Activated T-cell treated with anti-CD3 and anti-CD28 coated beads for 4 hours (primary cell): ENCODE measurements at regions not wholly inside any gene's neighbourhood (a gene's known extent, or its start where the extent isn't known, plus 50 kb on each side); places are given as distances from the start of the nearest gene placed in this dataset.

Source experiments
- DNase-seq: peaks from one replicate; pipeline ENCODE4 v3.0.0-alpha.2; 2020

GRCh38 chr1:3954170-3955169 lies 54.4 kb upstream of the C1orf174 start:
- no peak for DNase-seq

GRCh38 chr1:3955196-3955772 lies 55.2 kb upstream of the C1orf174 start:
- no peak for DNase-seq

DNA sequence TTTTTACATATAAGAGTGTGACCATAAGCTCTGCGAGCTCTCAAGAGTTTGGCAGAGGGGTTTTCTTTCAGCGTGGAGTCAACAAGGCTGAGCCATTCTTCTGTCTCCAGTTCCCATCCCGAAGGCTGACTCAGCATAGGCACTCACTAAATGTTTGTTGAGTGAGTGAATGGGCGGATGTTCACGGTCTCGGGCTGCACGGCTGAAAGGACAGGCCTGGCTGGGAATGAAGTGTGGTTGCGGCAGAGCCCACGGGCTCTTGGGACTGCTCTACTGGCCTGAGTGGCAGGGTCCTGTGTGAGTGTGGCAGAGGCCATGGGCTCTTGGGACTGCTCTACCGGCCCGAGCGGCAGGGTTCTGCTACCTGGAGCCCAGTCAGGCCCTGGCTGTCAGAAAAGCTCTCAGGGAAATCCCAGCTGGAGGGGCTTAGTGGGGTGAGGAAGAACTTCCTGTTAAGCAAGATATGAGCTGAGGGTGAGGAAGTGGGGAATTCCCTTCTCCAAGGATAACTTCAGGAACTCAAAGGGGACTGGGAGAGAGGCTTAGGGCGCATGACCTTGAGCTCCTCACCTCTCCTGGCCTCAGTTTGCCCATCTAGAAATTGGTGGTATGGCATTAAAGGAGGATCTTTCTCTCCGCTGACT lies 56.6 kb upstream of the C1orf174 start:
- no peak for DNase-seq

GRCh38 chr1:3959361-3959760 lies 59.3 kb upstream of the C1orf174 start:
- no peak for DNase-seq

DNA sequence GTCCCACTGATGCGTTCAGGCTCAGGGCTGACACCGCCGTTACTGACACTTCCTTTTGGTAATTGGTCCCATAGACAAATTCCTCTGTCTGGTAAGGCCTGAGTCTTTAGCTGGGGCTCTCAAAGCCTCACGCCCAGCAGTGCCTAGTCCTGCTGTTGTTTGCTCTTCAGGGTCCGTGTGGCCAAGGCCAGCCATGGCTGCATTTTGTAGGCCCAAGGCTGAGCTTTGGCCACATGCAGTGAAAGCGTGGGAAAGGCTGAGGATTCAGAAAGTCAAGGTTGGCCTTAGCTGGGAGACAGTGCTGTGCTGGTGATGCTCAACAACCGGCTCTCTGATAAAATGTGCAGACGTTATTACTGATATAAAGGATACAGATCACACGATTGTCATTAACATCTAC lies 63.5 kb upstream of the C1orf174 start:
- DNase-seq: no peak

DNA sequence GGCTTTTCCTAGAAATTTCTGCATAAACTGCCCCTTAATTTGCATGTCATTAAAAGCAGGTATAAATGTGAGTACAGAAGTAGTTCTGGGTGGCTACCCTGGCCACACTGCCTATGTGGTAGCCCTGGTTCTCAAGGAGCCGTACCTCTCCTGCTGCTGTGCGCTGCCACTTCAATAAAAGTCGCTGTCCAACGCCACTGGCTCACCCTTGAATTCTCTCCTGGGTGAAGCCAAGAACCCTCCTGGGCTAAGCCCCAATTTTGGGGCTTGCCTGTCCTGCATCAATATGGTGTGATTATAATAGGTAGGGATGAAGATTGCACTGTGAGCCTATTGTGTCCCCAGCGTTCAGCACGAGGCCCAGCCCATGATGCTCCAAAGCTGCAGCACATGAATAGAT lies 65.6 kb upstream of the C1orf174 start:
- no peak for DNase-seq

- no peak for DNase-seq
Measured at GRCh38 chr1:3968851-3969250, 68.8 kb upstream of the C1orf174 start.

DNA sequence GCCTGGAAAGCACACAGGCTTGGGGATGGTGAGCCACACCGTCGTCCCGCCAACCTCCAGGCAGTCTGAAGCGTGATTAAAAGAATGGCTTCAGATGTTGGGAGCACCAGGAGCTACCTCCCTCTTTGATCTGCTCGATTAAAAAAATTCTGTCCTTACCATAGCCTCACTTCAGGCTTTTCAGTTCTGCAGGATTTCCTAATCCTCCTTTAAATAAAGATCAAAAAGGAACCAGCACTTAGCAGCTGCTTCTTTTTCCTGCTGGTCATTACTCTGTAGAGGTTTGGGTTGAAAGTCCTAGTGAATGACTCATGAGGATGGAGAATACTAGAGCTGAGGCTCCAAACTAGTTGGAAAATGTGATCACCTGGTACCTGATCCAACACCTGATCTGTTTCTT lies 71.9 kb upstream of the C1orf174 start:
- DNase-seq: no peak

- DNase-seq: no peak
Measured at GRCh38 chr1:3975903-3976630, 76.0 kb upstream of the C1orf174 start.

GRCh38 chr1:3976821-3977220 lies 76.7 kb upstream of the C1orf174 start:
- DNase-seq: no peak

GRCh38 chr1:3978196-3978989 lies 78.3 kb upstream of the C1orf174 start:
- DNase-seq: no peak

GRCh38 chr1:3978990-3979325 lies 78.9 kb upstream of the C1orf174 start:
- no peak for DNase-seq

DNA sequence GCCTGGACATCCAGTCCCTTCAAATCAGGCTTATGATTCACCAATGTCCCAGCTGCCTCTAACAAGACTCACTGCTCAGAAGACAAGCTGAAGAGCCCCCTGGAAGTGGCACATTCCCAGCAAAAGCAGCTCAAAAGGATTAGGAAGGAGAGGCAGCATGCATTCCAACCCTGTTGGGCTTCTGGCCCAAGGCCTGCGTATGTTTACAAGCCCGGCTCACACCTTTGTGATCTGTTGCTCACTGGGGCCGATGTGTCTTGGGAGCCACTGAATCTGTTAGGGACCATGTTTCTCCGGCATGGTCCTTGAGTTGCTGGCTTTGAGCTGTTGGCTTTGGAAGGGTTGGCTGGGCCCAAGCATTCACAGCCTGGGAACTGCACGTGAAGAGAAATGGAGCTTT lies 81.2 kb upstream of the C1orf174 start:
- no peak for DNase-seq

DNA sequence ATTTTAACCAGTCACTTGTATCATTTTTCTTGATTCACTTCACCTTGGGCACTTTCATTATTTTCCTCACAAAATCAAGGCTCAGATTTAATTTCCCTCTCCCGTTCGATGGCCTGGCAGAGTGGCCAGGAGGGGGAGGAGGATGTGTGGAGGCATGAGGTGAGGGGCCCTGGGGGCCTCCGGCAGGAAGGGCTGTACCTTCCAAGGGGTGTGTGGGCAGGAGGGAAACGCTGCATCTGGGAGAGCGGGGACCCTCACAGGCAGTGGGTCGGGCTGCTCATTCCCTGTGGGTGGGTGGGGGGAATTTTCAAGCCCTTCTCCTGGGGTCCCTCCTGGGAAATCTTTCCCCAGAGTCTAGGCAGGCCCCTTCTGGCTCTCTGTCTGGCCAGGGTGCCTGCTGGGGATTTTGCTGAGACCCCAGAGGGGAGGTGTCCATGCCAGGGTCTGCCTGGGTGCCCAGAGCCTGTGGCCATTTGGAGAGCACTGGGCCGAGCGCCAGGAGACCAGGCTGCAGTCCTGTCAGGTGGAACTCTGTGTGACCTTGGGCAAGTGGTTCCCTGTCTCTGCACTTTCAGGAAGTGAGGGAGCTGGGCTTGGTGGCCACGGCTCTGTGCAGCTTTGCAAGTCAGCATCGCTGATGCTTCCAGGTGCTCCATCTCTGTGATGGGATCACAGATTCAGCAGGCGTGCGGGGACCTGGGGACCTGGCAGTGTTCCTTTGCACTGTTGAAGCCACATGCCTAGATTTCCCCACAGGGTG lies 81.9 kb upstream of the C1orf174 start:
- no peak for DNase-seq

DNA sequence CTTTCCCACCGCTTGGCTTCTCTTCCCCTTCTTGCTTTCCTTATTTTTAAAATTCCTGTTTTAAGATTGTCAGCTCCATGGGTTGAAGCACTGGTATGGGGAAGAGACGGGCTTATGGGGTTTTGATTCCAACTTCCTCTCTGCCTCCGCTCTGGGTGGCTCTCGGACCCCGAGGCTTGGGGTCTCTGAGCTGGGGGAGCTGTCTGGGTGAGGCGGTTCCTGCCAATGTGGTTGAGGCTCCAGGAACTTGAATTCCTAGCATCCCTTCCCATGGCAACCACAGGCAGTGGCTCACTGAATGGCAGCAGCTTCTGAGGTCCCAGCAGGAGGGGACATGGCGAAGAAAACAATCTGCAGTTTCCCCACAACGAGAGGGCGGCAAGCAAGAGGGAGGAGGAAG lies 83.1 kb upstream of the C1orf174 start:
- no peak for DNase-seq

DNA sequence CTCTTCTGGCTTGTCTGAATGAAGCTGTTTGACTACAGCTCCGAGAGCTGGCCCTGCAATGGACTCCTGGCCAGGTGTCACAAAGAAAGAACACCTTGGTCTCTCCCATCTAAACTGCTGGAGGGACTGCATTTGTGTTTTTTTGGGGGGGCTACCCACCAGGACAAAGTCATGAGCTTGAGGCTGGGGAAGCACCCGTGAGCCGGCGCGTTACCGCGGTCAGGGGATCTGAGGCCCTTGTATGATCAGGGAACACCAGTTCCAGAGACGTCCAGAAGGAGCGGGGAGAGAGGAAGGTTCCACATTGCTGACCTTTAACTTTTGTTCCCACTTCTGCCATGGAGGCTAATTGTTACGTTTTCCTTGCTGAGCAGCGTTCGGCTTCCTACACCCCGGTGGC lies 84.5 kb upstream of the C1orf174 start:
- DNase-seq: no peak

DNA sequence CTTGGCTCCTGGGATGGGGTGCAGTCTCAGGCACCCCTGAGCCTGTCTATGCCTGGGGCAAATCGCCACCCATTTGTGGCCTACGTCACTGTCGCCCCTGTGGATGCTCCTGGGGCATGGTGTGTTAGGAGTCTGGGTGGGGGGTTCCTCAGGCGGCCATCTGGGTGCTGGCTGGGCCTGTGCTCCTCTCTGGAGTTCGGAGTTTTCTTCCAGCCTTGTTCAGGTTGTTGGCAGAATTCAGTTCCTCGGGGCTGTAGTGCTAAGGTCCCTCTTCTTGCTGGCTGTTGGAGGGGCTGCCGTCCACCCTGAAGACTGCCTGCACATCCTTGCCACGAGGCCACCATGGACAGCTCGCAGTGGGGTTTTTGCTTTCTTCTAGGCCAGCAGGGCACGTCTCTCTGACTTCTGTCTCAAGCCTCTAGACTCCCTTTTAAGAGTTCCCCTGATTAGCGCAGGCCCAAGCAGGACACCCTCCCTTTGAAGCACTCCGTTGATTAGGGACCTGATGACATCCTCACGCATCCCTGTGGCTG lies 86.7 kb upstream of the C1orf174 start:
- no peak for DNase-seq

- DNase-seq: no peak
Measured at GRCh38 chr1:3987669-3988235, 87.7 kb upstream of the C1orf174 start.

- DNase-seq: no peak
Measured at GRCh38 chr1:3988431-3988830, 88.4 kb upstream of the C1orf174 start.

DNA sequence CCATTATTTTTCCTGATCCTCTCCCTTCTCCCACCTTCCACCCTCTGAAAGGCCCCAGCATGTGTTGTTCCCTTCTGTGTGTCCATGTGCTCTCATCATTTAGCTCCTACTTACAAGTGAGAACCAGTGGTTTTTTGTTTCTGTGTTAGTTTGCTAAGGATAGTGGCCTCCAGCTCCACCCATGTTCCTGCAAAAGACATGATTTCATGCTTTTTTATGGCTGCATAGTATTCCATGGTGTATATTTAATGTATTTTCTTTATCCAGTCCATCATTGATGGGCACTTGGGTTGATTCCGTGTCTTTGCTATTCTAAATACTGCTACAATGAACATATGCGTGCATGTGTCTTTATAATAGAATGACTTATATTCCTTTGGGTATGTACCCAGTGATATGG lies 89.4 kb upstream of the C1orf174 start:
- DNase-seq: no peak

DNA sequence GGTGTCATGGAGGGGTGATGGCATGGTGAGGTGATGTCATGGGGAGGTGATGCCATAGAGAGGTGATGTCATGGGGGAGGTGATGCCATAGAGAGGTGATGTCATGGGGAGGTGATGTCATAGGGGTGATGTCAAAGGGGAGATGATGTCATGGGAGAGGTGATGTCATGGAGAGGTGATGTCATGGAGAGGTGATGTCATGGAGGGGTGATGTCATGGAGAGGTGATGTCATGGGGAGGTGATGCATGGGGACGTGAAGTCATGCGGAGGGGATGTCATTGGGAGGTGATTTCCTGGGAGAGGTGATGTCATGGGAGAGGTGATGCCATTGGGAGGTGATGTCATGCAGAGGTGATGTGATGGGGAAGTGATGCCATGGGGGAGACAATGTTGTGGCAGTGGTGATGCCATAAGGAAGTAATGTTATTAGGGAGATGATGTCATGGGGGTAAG lies 92.1 kb upstream of the C1orf174 start:
- DNase-seq: no peak
